ENCODE measurements at regions not wholly inside any gene's neighbourhood (a gene's known extent, or its start where the extent isn't known, plus 50 kb on each side); places are given as distances from the start of the nearest gene placed in this dataset.
A peak's percentile ranks its signal among the peaks of the same experiment; 100 is the strongest.

- H3K4me3 ChIP-seq (replicated peaks in 1 of 3; ENCODE audit: insufficient read depth in 1 of 3, low read depth in 2 of 3, low read length in 3 of 3): no peak overlapping the region
- in situ Hi-C loops (cut with HindIII; ENCODE audit: extremely low pct_ligation_motif_present, low pct_unique_long_range_greater_than_20kb) (no loop called here), intact Hi-C loops (cut with micrococcal nuclease; ENCODE audit: unreplicated experiment) (no loop called here)
- H4K20me1 ChIP-seq (ENCODE audit: insufficient read depth, low read length): no peaks in the 10 kb centered on the region
- no peak overlapping the region for H3K4me2 ChIP-seq (ENCODE audit: low read depth, low read length)
- no TSS peak for BruUV-seq (replicated peaks)
- H3K4me1 ChIP-seq (ENCODE audit: insufficient read depth, low read length): no peaks in the 10 kb centered on the region
- no peaks in the 10 kb centered on the region; a peak in 1 of 5 replicates for H3K27me3 ChIP-seq (ENCODE audit: control insufficient read depth in 1 of 2, insufficient read depth in 2 of 2, low read length in 2 of 2)
- ATAC-seq (peak; percentile 16; the same call in 2 of the 3 replicates), FAIRE-seq (no peak), DNase-seq (ENCODE audit: low spot score) (no peak)
- no peak overlapping the region for H2AFZ ChIP-seq (ENCODE audit: low read length)
- H3K9ac ChIP-seq (ENCODE audit: insufficient read depth, low read depth, low read length): no peak overlapping the region
- H3K9me3 ChIP-seq (ENCODE audit: low read length): no peaks in the 10 kb centered on the region
- no peaks in the 10 kb centered on the region for H3K79me2 ChIP-seq (ENCODE audit: insufficient read depth, low read length)
- CTCF ChIA-PET (ENCODE audit: low intra/inter-chr PET ratio, low total read pairs): no interaction called here
- no peak for TF ChIP-seq ADNP (CRISPR knock-in tag; IDR thresholded peaks at IDR 0.05)
- TF ChIP-seq STAG1 (CRISPR knock-in tag; IDR thresholded peaks at IDR 0.05): no peak
- TF ChIP-seq, protein P1, sequence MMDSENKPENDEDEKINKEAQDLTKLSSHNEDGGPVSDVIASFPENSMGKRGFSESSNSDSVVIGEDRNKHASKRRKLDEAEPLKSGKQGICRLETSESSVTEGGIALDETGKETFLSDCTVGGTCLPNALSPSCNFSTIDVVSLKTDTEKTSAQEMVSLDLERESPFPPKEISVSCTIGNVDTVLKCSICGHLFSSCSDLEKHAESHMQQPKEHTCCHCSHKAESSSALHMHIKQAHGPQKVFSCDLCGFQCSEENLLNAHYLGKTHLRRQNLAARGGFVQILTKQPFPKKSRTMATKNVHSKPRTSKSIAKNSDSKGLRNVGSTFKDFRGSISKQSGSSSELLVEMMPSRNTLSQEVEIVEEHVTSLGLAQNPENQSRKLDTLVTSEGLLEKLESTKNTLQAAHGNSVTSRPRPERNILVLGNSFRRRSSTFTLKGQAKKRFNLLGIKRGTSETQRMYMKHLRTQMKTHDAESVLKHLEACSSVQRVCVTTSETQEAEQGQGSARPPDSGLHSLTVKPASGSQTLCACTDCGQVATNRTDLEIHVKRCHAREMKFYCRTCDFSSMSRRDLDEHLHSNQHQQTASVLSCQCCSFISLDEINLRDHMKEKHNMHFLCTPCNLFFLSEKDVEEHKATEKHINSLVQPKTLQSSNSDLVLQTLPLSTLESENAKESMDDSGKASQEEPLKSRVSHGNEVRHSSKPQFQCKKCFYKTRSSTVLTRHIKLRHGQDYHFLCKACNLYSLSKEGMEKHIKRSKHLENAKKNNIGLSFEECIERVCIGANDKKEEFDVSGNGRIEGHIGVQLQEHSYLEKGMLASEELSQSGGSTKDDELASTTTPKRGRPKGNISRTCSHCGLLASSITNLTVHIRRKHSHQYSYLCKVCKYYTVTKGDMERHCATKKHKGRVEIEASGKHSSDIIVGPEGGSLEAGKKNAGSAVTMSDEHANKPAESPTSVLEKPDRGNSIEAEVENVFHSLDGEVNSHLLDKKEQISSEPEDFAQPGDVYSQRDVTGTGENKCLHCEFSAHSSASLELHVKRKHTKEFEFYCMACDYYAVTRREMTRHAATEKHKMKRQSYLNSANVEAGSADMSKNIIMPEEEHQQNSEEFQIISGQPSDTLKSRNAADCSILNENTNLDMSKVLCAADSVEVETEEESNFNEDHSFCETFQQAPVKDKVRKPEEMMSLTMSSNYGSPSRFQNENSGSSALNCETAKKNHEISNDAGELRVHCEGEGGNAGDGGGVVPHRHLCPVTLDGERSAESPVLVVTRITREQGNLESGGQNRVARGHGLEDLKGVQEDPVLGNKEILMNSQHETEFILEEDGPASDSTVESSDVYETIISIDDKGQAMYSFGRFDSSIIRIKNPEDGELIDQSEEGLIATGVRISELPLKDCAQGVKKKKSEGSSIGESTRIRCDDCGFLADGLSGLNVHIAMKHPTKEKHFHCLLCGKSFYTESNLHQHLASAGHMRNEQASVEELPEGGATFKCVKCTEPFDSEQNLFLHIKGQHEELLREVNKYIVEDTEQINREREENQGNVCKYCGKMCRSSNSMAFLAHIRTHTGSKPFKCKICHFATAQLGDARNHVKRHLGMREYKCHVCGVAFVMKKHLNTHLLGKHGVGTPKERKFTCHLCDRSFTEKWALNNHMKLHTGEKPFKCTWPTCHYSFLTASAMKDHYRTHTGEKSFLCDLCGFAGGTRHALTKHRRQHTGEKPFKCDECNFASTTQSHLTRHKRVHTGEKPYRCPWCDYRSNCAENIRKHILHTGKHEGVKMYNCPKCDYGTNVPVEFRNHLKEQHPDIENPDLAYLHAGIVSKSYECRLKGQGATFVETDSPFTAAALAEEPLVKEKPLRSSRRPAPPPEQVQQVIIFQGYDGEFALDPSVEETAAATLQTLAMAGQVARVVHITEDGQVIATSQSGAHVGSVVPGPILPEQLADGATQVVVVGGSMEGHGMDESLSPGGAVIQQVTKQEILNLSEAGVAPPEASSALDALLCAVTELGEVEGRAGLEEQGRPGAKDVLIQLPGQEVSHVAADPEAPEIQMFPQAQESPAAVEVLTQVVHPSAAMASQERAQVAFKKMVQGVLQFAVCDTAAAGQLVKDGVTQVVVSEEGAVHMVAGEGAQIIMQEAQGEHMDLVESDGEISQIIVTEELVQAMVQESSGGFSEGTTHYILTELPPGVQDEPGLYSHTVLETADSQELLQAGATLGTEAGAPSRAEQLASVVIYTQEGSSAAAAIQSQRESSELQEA (CRISPR knock-in tag; IDR thresholded peaks at IDR 0.05; ENCODE audit: not compliant biosample characterization): no peak
- no peak for TF ChIP-seq ZSCAN21 (CRISPR knock-in tag; IDR thresholded peaks at IDR 0.05; ENCODE audit: borderline replicate concordance)
- no peak for TF ChIP-seq ZNF747 (CRISPR knock-in tag; IDR thresholded peaks at IDR 0.05; ENCODE audit: borderline replicate concordance)
- TF ChIP-seq, protein P2, sequence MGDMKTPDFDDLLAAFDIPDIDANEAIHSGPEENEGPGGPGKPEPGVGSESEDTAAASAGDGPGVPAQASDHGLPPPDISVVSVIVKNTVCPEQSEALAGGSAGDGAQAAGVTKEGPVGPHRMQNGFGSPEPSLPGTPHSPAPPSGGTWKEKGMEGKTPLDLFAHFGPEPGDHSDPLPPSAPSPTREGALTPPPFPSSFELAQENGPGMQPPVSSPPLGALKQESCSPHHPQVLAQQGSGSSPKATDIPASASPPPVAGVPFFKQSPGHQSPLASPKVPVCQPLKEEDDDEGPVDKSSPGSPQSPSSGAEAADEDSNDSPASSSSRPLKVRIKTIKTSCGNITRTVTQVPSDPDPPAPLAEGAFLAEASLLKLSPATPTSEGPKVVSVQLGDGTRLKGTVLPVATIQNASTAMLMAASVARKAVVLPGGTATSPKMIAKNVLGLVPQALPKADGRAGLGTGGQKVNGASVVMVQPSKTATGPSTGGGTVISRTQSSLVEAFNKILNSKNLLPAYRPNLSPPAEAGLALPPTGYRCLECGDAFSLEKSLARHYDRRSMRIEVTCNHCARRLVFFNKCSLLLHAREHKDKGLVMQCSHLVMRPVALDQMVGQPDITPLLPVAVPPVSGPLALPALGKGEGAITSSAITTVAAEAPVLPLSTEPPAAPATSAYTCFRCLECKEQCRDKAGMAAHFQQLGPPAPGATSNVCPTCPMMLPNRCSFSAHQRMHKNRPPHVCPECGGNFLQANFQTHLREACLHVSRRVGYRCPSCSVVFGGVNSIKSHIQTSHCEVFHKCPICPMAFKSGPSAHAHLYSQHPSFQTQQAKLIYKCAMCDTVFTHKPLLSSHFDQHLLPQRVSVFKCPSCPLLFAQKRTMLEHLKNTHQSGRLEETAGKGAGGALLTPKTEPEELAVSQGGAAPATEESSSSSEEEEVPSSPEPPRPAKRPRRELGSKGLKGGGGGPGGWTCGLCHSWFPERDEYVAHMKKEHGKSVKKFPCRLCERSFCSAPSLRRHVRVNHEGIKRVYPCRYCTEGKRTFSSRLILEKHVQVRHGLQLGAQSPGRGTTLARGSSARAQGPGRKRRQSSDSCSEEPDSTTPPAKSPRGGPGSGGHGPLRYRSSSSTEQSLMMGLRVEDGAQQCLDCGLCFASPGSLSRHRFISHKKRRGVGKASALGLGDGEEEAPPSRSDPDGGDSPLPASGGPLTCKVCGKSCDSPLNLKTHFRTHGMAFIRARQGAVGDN (CRISPR knock-in tag; IDR thresholded peaks at IDR 0.05): no peak
- TF ChIP-seq FOSL2 (CRISPR knock-in tag; IDR thresholded peaks at IDR 0.05): 0 out of 2 replicates have a peak, but pooled peaks have one; percentile 22
- no peaks in the 10 kb centered on the region for H3K36me3 ChIP-seq (replicated peaks in 1 of 2; ENCODE audit: control insufficient read depth in 1 of 2, insufficient read depth in 2 of 2, low read length in 2 of 2)
- no peak overlapping the region for H3K27ac ChIP-seq (ENCODE audit: extremely low read length, insufficient read depth, low read length)
- 29% methylated on average over 2 of the region's 2 CpGs for WGBS (ENCODE audit: low lambda C conversion rate)
- POLR2A ChIA-PET: no interaction called here
These were observed 185.1 kb upstream of the PSMD7 start for GRCh38 chr16:74111456-74111982.

Measured in HepG2 (cell line).